ENCODE measurements at regions not wholly inside any gene's neighbourhood (a gene's known extent, or its start where the extent isn't known, plus 50 kb on each side); places are given as distances from the start of the nearest gene placed in this dataset.

DNA sequence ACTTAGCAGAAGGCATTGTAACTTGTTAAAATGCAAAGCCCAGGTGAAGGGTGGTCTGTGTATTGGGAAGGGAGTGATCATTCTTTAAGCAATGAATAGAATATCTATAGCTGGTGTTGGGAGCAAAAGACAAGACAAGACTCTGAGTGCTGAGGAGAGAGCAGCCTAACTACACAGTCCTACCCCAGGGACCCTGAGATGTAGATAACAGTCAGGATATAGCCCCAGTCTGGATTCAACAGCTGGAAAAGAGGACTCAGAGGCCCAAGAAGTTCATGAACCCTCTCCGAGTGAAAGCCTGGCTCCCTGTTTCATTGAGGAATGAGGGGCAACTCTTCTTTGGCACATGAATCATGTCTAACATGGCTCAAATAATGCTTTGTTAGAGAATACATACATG is 310.7 kb upstream of the SLC14A2 start:
- no peak for DNase-seq
- Histone ChIP-seq H3K56ac (ENCODE audit: low read length) (no peak overlapping the region), H3K18ac (ENCODE audit: low read length) (no peak overlapping the region), H3K23ac (ENCODE audit: low read length) (no peak overlapping the region), H3K4ac (ENCODE audit: low read depth, low read length) (no peak overlapping the region), H2AK5ac (ENCODE audit: low read length) (no peak overlapping the region), H3K27ac (ENCODE audit: low read depth, low read length) (no peak overlapping the region), H4K5ac (ENCODE audit: low read length) (no peak overlapping the region), H2BK15ac (replicated peaks; ENCODE audit: low read depth) (no peak overlapping the region), H3K9ac (ENCODE audit: low read length) (no peak overlapping the region), H3K79me1 (ENCODE audit: low read length) (no peaks in the 10 kb centered on the region), H3K4me2 (ENCODE audit: low read length) (no peak overlapping the region), H2BK120ac (ENCODE audit: low read depth, low read length) (no peak overlapping the region), H3K4me1 (ENCODE audit: control insufficient read depth, low read depth, low read length) (no peaks in the 10 kb centered on the region), H3K4me3 (ENCODE audit: low read length) (no peak overlapping the region), H3K27me3 (ENCODE audit: insufficient read depth, low read length, poor library complexity) (no peaks in the 10 kb centered on the region), H4K8ac (ENCODE audit: low read depth, low read length) (no peak overlapping the region), H3K36me3 (ENCODE audit: control insufficient read depth, insufficient read depth, low read length) (no peaks in the 10 kb centered on the region), H2BK5ac (ENCODE audit: low read length) (no peak overlapping the region), H3K79me2 (ENCODE audit: control insufficient read depth, insufficient read depth, low read length) (no peaks in the 10 kb centered on the region)
- no CpG with 5 or more reads among the region's 1 CpG for WGBS (ENCODE audit: extremely low coverage, insufficient coverage, low lambda C conversion rate)

DNA sequence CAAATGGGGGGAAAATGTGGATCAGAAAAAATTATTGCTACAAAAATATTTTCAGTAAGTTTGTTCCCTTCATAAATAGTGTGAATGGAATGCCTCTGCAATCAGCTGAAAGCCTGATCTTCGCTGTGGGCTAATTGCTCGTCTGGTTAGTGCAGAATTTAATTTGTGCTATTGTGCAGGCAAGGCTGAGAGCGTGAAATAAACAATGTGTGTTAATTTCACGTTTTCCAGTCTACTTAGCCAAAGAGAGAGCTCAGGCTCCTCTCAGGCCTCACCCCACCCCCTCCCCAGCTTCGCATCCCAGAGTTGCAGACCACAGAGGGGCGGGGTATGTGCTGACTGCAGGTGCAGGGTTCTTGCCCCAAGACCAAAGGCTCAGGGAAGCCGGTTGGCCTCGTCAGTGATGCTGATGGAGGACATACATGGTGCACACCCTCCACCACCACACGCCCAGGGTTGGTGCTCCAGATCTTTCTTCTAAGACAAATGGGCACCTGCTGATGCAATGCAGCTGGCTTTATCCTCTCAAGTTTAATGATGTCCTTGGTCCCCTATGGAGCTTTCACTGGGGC is 302.6 kb upstream of the SLC14A2 start:
- H3K56ac ChIP-seq (ENCODE audit: low read length), result no peak overlapping the region
- WGBS (ENCODE audit: extremely low coverage, insufficient coverage, low lambda C conversion rate), result no CpG with 5 or more reads among the region's 9 CpGs
- DNase-seq, result no peak
- no peak overlapping the region for H3K23ac ChIP-seq (ENCODE audit: low read length)
- H3K79me2 ChIP-seq (ENCODE audit: control insufficient read depth, insufficient read depth, low read length), result no peaks in the 10 kb centered on the region
- H3K18ac ChIP-seq (ENCODE audit: low read length), result no peak overlapping the region
- no peak overlapping the region for H2BK5ac ChIP-seq (ENCODE audit: low read length)
- no peaks in the 10 kb centered on the region for H3K27me3 ChIP-seq (ENCODE audit: insufficient read depth, low read length, poor library complexity)
- H2AK5ac ChIP-seq (ENCODE audit: low read length), result no peak overlapping the region
- H2BK120ac ChIP-seq (ENCODE audit: low read depth, low read length), result no peak overlapping the region
- no peaks in the 10 kb centered on the region for H3K79me1 ChIP-seq (ENCODE audit: low read length)
- H3K27ac ChIP-seq (ENCODE audit: low read depth, low read length), result no peak overlapping the region
- no peak overlapping the region for H3K4ac ChIP-seq (ENCODE audit: low read depth, low read length)
- no peak overlapping the region for H3K4me2 ChIP-seq (ENCODE audit: low read length)
- no peak overlapping the region for H3K9ac ChIP-seq (ENCODE audit: low read length)
- no peak overlapping the region for H2BK15ac ChIP-seq (replicated peaks; ENCODE audit: low read depth)
- no peaks in the 10 kb centered on the region for H3K4me1 ChIP-seq (ENCODE audit: control insufficient read depth, low read depth, low read length)
- H4K5ac ChIP-seq (ENCODE audit: low read length), result no peak overlapping the region
- H3K36me3 ChIP-seq (ENCODE audit: control insufficient read depth, insufficient read depth, low read length), result no peaks in the 10 kb centered on the region
- no peak overlapping the region for H3K4me3 ChIP-seq (ENCODE audit: low read length)
- no peak overlapping the region for H4K8ac ChIP-seq (ENCODE audit: low read depth, low read length)

DNA sequence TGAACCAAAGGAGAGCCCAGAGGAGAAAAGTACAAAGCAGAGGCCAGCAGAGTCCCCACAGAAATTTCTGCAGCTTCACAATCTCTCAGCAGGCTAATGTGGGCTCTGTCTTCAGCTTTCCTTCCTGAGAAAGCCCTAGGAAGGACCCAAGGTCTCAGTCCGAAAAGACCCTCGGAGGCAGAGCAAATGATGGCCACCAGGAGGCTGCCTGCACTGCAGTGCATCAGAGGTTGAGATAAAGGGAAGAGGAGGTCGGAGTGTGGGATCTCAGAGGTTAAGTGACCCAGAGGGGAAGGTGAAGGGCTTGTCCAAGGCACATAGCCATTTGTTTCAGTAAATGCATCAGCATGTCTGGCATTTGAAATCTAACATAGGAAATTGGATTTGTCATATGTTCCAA is 299.1 kb upstream of the SLC14A2 start:
- Histone ChIP-seq H2AK5ac (ENCODE audit: low read length) (no peak overlapping the region), H3K79me2 (ENCODE audit: control insufficient read depth, insufficient read depth, low read length) (no peaks in the 10 kb centered on the region), H4K5ac (ENCODE audit: low read length) (no peak overlapping the region), H4K8ac (ENCODE audit: low read depth, low read length) (no peak overlapping the region), H3K27me3 (ENCODE audit: insufficient read depth, low read length, poor library complexity) (no peaks in the 10 kb centered on the region), H2BK15ac (replicated peaks; ENCODE audit: low read depth) (no peak overlapping the region), H3K56ac (ENCODE audit: low read length) (no peak overlapping the region), H3K23ac (ENCODE audit: low read length) (no peak overlapping the region), H3K27ac (ENCODE audit: low read depth, low read length) (no peak overlapping the region), H3K4me3 (ENCODE audit: low read length) (no peak overlapping the region), H3K36me3 (ENCODE audit: control insufficient read depth, insufficient read depth, low read length) (no peaks in the 10 kb centered on the region), H2BK5ac (ENCODE audit: low read length) (no peak overlapping the region), H3K4me1 (ENCODE audit: control insufficient read depth, low read depth, low read length) (no peaks in the 10 kb centered on the region), H3K9ac (ENCODE audit: low read length) (no peak overlapping the region), H3K79me1 (ENCODE audit: low read length) (no peaks in the 10 kb centered on the region), H2BK120ac (ENCODE audit: low read depth, low read length) (no peak overlapping the region), H3K18ac (ENCODE audit: low read length) (no peak overlapping the region), H3K4me2 (ENCODE audit: low read length) (no peak overlapping the region), H3K4ac (ENCODE audit: low read depth, low read length) (no peak overlapping the region)
- WGBS (ENCODE audit: extremely low coverage, insufficient coverage, low lambda C conversion rate), result no CpG with 5 or more reads among the region's 3 CpGs
- peak; percentile 70 for DNase-seq

DNA sequence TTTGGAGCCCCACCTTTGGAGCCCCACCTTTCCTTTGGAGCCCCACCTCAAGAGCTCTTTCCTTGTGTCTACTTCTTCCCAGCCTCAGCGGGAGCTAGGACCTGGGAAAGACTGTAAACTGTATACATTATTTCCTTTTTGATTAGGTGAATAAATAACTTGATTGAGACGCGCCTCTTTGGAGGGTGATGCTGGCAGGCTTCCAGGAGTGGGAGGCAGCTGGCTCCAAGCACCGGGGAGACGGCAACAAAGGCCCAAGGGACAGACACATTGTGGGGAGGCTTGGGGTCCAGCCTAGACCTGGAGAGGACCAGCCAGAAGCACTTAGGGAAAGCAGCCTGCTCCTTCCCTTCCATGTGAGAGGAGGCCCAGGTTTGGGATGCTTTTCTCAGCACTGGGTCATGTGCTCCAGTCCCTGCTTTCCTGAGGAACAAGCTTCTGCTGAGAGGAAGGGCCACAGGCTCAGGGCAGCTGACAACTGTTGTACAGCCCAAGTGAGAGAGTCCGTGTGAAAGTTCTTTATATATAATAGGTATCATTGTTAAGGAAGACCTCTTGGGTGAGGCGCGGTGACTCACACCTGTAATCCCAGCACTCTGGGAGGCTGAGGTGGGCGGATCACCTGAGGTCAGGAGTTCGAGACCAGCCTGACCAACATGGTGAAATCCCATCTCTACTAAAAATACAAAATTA is 297.2 kb upstream of the SLC14A2 start:
- Histone ChIP-seq H3K18ac (ENCODE audit: low read length) (no peak overlapping the region), H3K23ac (ENCODE audit: low read length) (no peak overlapping the region), H2BK5ac (ENCODE audit: low read length) (no peak overlapping the region), H3K4me3 (ENCODE audit: low read length) (no peak overlapping the region), H3K4me2 (ENCODE audit: low read length) (no peak overlapping the region), H3K27ac (ENCODE audit: low read depth, low read length) (no peak overlapping the region), H2AK5ac (ENCODE audit: low read length) (no peak overlapping the region), H3K4ac (ENCODE audit: low read depth, low read length) (peak overlapping the region; percentile 62), H3K27me3 (ENCODE audit: insufficient read depth, low read length, poor library complexity) (no peaks in the 10 kb centered on the region), H3K4me1 (ENCODE audit: control insufficient read depth, low read depth, low read length) (peaks cover 2% of the 10 kb centered on the region), H3K79me2 (ENCODE audit: control insufficient read depth, insufficient read depth, low read length) (no peaks in the 10 kb centered on the region), H4K5ac (ENCODE audit: low read length) (no peak overlapping the region), H3K9ac (ENCODE audit: low read length) (no peak overlapping the region), H3K56ac (ENCODE audit: low read length) (no peak overlapping the region), H3K36me3 (ENCODE audit: control insufficient read depth, insufficient read depth, low read length) (no peaks in the 10 kb centered on the region), H4K8ac (ENCODE audit: low read depth, low read length) (no peak overlapping the region), H2BK120ac (ENCODE audit: low read depth, low read length) (no peak overlapping the region), H2BK15ac (replicated peaks; ENCODE audit: low read depth) (no peak overlapping the region), H3K79me1 (ENCODE audit: low read length) (no peaks in the 10 kb centered on the region)
- WGBS (ENCODE audit: extremely low coverage, insufficient coverage, low lambda C conversion rate), result no CpG with 5 or more reads among the region's 10 CpGs
- no peak for DNase-seq

DNA sequence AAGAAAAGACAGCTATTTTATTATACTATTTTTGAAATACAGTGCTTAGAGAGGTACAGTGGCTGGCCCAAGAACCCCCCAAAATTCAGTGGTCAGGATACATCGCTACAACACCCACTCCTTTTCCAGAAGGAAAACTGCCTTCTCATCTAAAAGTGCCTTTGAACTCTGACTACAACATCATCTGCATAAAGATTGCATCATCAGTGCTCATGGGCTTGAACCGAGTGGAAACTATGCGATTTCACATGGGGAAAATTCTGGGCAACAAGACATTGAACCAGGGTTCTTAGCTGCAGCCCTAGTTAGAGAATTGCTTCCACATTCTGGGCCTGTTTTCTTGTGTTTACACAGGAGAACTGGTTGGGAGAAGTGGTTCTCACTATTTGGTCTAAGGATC is 294.6 kb upstream of the SLC14A2 start:
- no peak overlapping the region for H2BK5ac ChIP-seq (ENCODE audit: low read length)
- peak; percentile 63 for DNase-seq
- H4K5ac ChIP-seq (ENCODE audit: low read length), result no peak overlapping the region
- H3K79me1 ChIP-seq (ENCODE audit: low read length), result no peaks in the 10 kb centered on the region
- H3K18ac ChIP-seq (ENCODE audit: low read length), result no peak overlapping the region
- no peak overlapping the region for H3K4ac ChIP-seq (ENCODE audit: low read depth, low read length)
- no peak overlapping the region for H3K4me3 ChIP-seq (ENCODE audit: low read length)
- no peak overlapping the region for H3K27ac ChIP-seq (ENCODE audit: low read depth, low read length)
- H3K4me1 ChIP-seq (ENCODE audit: control insufficient read depth, low read depth, low read length), result peaks cover 8% of the 10 kb centered on the region
- H3K56ac ChIP-seq (ENCODE audit: low read length), result no peak overlapping the region
- no peak overlapping the region for H4K8ac ChIP-seq (ENCODE audit: low read depth, low read length)
- H3K36me3 ChIP-seq (ENCODE audit: control insufficient read depth, insufficient read depth, low read length), result no peaks in the 10 kb centered on the region
- H3K79me2 ChIP-seq (ENCODE audit: control insufficient read depth, insufficient read depth, low read length), result no peaks in the 10 kb centered on the region
- H3K9ac ChIP-seq (ENCODE audit: low read length), result no peak overlapping the region
- H2BK120ac ChIP-seq (ENCODE audit: low read depth, low read length), result no peak overlapping the region
- peak overlapping the region; percentile 27 for H2BK15ac ChIP-seq (replicated peaks; ENCODE audit: low read depth)
- H3K27me3 ChIP-seq (ENCODE audit: insufficient read depth, low read length, poor library complexity), result no peaks in the 10 kb centered on the region
- H3K23ac ChIP-seq (ENCODE audit: low read length), result no peak overlapping the region
- no CpG with 5 or more reads among the region's 3 CpGs for WGBS (ENCODE audit: extremely low coverage, insufficient coverage, low lambda C conversion rate)
- no peak overlapping the region for H3K4me2 ChIP-seq (ENCODE audit: low read length)
- H2AK5ac ChIP-seq (ENCODE audit: low read length), result no peak overlapping the region

DNA sequence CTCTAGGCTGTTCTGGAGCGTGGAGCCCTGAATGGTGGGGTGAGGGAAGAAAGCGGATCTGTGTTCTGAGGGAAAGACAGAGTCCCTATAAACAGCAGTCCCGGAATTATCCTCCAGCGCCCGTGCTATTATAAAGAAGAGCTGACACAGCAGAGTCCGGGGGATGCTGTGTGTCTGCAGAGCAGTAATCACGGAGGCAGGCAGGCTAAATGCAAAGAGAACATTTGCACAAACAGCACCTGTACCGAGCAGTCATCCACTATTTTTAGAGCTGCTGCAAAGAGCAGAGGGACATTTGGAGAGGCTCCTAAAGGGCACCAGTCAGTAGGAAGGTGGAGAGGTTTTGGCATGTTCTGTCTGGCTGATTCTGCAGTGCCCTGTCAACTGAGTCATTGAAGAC is 293.8 kb upstream of the SLC14A2 start:
- Histone ChIP-seq H4K5ac (ENCODE audit: low read length) (no peak overlapping the region), H3K56ac (ENCODE audit: low read length) (no peak overlapping the region), H2BK120ac (ENCODE audit: low read depth, low read length) (no peak overlapping the region), H3K79me1 (ENCODE audit: low read length) (no peaks in the 10 kb centered on the region), H2BK5ac (ENCODE audit: low read length) (no peak overlapping the region), H3K79me2 (ENCODE audit: control insufficient read depth, insufficient read depth, low read length) (no peaks in the 10 kb centered on the region), H3K4me3 (ENCODE audit: low read length) (no peak overlapping the region), H3K4me1 (ENCODE audit: control insufficient read depth, low read depth, low read length) (peaks cover 8% of the 10 kb centered on the region), H3K4ac (ENCODE audit: low read depth, low read length) (no peak overlapping the region), H3K27me3 (ENCODE audit: insufficient read depth, low read length, poor library complexity) (no peaks in the 10 kb centered on the region), H3K18ac (ENCODE audit: low read length) (peak overlapping the region; percentile 52), H3K9ac (ENCODE audit: low read length) (no peak overlapping the region), H4K8ac (ENCODE audit: low read depth, low read length) (no peak overlapping the region), H3K23ac (ENCODE audit: low read length) (no peak overlapping the region), H3K27ac (ENCODE audit: low read depth, low read length) (no peak overlapping the region), H3K4me2 (ENCODE audit: low read length) (no peak overlapping the region), H3K36me3 (ENCODE audit: control insufficient read depth, insufficient read depth, low read length) (no peaks in the 10 kb centered on the region), H2BK15ac (replicated peaks; ENCODE audit: low read depth) (no peak overlapping the region), H2AK5ac (ENCODE audit: low read length) (no peak overlapping the region)
- DNase-seq, result no peak
- WGBS (ENCODE audit: extremely low coverage, insufficient coverage, low lambda C conversion rate), result no CpG with 5 or more reads among the region's 8 CpGs
